HepG2 (cell line): ENCODE measurements at regions not wholly inside any gene's neighbourhood (a gene's known extent, or its start where the extent isn't known, plus 50 kb on each side); places are given as distances from the start of the nearest gene placed in this dataset.

Experiments
- ZBTB40 ChIP-seq, 2 experiments: fragments of 450-650 bp in 1 of 2; sonication (generic) in 1 of 2; formaldehyde crosslinking in 1 of 2; IDR thresholded peaks; 2 replicates each; pipeline versions ENCODE4 v1.6.1 to v1.8.0; 2016 to 2022; ENCODE audit warnings: antibody characterized with exemption in 1 of 2, mild to moderate bottlenecking in 1 of 2, missing genetic modification reagents in 1 of 2
- ZNF549 ChIP-seq: sonication (generic); formaldehyde crosslinking; IDR thresholded peaks from 2 replicates; pipeline ENCODE4 v1.5.0; 2020; ENCODE audit warnings: missing genetic modification reagents
- ZNF891 ChIP-seq: sonication (generic); formaldehyde crosslinking; IDR thresholded peaks from 2 replicates; pipeline ENCODE4 v1.5.0; 2020; ENCODE audit warnings: mild to moderate bottlenecking, missing genetic modification reagents
- TF ChIP-seq, protein P1 (sequence below): sonication (generic); formaldehyde crosslinking; IDR thresholded peaks from 2 replicates; pipeline ENCODE4 v1.4.0; 2020; ENCODE audit warnings: mild to moderate bottlenecking, missing genetic modification reagents
- TF ChIP-seq, protein P2 (sequence below): sonication (generic); formaldehyde crosslinking; IDR thresholded peaks from 2 replicates; pipeline ENCODE4 v1.4.0; 2020; ENCODE audit warnings: missing genetic modification reagents
- TF ChIP-seq, protein P3 (sequence below): sonication (generic); formaldehyde crosslinking; IDR thresholded peaks from 2 replicates; pipeline ENCODE4 v1.4.0; 2020; ENCODE audit warnings: missing genetic modification reagents

DNA sequence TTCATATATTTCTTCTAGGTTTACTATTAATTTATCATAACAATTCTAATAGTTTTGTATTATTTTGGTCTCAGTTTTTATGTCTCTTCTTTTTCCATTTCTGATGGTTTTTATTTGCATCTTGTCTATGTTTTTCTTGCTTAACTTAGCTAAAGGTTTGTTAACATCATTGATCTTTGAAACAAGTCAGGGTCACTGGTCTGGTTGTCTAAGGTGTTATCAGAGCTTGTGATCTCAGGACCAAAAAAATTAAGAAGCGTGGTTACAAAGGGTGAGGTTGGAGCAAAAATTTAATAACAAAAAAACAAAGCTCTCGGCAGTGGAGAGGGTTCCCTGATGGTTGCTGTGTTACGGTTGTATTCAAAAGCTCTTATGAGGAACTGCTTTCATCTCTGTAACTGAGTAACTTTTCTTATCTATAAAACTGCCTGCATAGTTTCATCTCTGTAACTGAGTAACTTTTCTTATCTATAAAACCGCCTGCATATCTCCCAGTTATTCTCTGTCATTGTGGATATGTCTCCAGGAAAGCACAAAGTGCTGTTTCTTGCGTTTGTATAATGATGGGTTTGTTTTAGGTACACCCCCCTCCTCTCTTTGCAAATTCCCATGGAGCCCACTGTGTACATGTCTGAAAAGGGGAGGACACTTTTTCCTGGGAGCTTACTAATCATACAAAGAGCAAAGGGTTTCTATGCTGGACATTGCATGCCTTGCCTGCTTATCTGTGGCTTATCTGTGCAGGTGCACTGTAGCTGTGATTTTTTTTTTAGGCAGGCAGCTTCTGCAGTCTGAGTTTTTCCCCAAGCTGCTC, 62.4 kb upstream of the UGT2B15 start (continued):
- TF ChIP-seq, protein P1, sequence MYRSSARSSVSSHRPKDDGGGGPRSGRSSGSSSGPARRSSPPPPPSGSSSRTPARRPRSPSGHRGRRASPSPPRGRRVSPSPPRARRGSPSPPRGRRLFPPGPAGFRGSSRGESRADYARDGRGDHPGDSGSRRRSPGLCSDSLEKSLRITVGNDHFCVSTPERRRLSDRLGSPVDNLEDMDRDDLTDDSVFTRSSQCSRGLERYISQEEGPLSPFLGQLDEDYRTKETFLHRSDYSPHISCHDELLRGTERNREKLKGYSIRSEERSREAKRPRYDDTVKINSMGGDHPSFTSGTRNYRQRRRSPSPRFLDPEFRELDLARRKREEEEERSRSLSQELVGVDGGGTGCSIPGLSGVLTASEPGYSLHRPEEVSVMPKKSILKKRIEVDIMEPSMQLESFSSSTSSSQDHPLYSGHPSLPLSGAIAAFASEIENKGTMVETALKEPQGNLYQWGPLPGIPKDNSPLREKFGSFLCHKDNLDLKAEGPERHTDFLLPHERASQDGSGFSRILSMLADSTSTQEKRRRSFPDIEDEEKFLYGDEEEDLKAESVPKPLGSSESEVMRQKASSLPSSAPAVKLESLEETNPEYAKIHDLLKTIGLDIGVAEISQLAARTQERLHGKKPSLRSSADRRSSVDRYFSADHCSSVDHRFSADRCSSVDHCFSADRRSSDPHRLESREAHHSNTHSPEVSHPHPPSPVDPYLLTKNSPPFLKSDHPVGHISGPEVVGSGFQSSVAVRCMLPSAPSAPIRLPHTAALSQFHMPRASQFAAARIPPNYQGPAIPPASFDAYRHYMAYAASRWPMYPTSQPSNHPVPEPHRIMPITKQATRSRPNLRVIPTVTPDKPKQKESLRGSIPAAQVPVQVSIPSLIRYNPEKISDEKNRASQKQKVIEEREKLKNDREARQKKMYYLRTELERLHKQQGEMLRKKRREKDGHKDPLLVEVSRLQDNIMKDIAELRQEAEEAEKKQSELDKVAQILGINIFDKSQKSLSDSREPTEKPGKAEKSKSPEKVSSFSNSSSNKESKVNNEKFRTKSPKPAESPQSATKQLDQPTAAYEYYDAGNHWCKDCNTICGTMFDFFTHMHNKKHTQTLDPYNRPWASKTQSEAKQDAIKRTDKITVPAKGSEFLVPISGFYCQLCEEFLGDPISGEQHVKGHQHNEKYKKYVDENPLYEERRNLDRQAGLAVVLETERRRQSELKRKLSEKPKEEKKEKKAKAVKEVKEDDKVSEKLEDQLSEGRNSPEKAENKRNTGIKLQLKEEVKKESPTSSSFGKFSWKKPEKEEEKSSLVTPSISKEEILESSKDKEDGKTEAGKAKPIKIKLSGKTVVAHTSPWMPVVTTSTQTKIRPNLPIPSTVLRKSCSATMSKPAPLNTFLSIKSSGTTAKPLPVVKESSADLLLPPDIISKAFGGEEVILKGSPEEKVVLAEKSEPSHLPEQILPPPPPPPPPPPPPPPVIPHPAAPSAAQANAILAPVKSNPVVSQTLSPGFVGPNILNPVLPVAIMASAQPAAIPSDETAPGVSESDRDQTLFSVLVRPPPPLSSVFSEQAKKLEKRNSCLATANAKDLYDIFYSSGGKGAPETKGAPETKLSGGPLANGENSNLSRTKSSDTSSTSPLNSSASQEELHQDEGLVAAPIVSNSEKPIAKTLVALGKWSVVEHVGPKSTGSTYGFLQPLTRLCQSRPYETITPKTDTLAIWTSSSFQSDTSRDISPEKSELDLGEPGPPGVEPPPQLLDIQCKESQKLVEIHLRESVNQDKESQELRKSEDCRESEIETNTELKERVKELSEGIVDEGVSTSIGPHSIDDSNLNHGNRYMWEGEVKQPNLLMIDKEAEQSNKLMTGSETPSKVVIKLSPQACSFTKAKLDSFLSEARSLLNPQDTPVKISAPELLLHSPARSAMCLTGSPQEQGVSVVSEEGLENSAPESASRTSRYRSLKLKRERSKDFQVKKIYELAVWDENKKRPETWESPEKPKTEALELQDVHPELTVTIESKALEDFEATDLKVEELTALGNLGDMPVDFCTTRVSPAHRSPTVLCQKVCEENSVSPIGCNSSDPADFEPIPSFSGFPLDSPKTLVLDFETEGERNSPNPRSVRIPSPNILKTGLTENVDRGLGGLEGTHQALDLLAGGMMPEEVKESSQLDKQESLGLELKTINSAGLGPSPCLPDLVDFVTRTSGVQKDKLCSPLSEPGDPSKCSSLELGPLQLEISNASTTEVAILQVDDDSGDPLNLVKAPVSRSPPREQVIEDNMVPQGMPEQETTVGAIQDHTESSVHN (CRISPR knock-in tag), result no peak
- TF ChIP-seq, protein P2, sequence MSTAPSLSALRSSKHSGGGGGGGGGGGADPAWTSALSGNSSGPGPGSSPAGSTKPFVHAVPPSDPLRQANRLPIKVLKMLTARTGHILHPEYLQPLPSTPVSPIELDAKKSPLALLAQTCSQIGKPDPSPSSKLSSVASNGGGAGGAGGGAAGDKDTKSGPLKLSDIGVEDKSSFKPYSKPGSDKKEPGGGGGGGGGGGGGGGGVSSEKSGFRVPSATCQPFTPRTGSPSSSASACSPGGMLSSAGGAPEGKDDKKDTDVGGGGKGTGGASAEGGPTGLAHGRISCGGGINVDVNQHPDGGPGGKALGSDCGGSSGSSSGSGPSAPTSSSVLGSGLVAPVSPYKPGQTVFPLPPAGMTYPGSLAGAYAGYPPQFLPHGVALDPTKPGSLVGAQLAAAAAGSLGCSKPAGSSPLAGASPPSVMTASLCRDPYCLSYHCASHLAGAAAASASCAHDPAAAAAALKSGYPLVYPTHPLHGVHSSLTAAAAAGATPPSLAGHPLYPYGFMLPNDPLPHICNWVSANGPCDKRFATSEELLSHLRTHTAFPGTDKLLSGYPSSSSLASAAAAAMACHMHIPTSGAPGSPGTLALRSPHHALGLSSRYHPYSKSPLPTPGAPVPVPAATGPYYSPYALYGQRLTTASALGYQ (CRISPR knock-in tag), result peak; percentile 95
- no peak for TF ChIP-seq ZNF549 (CRISPR knock-in tag)
- no peak for TF ChIP-seq ZBTB40 (IDR thresholded peaks at IDR 0.05)
- no peak; the same call in 1 of the 2 replicates for TF ChIP-seq ZBTB40 (CRISPR knock-in tag; IDR thresholded peaks at IDR 0.05)
- TF ChIP-seq, protein P3, sequence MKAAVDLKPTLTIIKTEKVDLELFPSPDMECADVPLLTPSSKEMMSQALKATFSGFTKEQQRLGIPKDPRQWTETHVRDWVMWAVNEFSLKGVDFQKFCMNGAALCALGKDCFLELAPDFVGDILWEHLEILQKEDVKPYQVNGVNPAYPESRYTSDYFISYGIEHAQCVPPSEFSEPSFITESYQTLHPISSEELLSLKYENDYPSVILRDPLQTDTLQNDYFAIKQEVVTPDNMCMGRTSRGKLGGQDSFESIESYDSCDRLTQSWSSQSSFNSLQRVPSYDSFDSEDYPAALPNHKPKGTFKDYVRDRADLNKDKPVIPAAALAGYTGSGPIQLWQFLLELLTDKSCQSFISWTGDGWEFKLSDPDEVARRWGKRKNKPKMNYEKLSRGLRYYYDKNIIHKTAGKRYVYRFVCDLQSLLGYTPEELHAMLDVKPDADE (CRISPR knock-in tag), result no peak
- TF ChIP-seq ZNF891 (CRISPR knock-in tag), result no peak
